ENCODE measurements at regions not wholly inside any gene's neighbourhood (a gene's known extent, or its start where the extent isn't known, plus 50 kb on each side); places are given as distances from the start of the nearest gene placed in this dataset.

DNA sequence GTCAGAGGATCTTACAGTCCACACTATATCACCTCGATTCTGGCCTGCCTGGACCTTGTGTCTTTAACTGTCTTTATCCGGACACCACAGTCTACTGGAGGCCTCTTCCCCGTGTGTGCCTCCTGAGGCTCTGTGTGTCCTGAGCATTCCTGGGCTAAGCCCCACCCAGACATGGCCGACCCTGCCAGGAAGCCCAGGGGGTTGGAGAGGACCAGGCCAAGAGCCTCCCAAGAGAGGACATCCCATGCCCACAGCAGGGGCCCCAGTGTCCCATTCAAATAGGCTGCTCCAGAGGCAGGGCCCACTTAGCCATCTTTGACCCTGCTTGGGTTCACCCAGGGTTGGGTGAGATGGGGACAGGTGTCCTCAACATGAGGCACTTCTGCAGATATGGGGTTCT lies 84.7 kb upstream of the OTOS start:
- TF ChIP-seq CTCF (IDR thresholded peaks at IDR 0.05) (no peak), REST (IDR thresholded peaks at IDR 0.05; ENCODE audit: low read depth, low read length) (no peak), GABPA (IDR thresholded peaks at IDR 0.05; ENCODE audit: low read depth) (no peak), RFX5 (IDR thresholded peaks at IDR 0.05; ENCODE audit: low read length) (no peak), POLR2AphosphoS5 (IDR thresholded peaks at IDR 0.05; ENCODE audit: low read depth, low read length) (no peak), RXRA (IDR thresholded peaks at IDR 0.05; ENCODE audit: borderline replicate concordance, low read depth) (no peak)
- TF ChIP-seq, protein P1, sequence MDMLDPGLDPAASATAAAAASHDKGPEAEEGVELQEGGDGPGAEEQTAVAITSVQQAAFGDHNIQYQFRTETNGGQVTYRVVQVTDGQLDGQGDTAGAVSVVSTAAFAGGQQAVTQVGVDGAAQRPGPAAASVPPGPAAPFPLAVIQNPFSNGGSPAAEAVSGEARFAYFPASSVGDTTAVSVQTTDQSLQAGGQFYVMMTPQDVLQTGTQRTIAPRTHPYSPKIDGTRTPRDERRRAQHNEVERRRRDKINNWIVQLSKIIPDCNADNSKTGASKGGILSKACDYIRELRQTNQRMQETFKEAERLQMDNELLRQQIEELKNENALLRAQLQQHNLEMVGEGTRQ (IDR thresholded peaks at IDR 0.05; ENCODE audit: borderline replicate concordance, low read depth, low read length), result no peak

All from SK-N-SH (cell line).